ENCODE measurements at regions not wholly inside any gene's neighbourhood (a gene's known extent, or its start where the extent isn't known, plus 50 kb on each side); places are given as distances from the start of the nearest gene placed in this dataset.
"Not testable (repeated sequence)": the region's sequence is repeated elsewhere in the genome, so short reads cannot be mapped to it uniquely, and the experiment has no call there.

- TF ChIP-seq CTCF (IDR thresholded peaks at IDR 0.05 in 8 of 11, conservative IDR thresholded peaks at IDR 0.05 in 3 of 11); POLR2AphosphoS5 (IDR thresholded peaks at IDR 0.05); POLR2A (IDR thresholded peaks at IDR 0.05): not testable (repeated sequence)
These were observed 187.9 kb upstream of the GATA6 start for GRCh38 chr18:21981489-21981888.
